Loucy (cell line): ENCODE measurements at regions not wholly inside any gene's neighbourhood (a gene's known extent, or its start where the extent isn't known, plus 50 kb on each side); places are given as distances from the start of the nearest gene placed in this dataset.

Experiments used
- EZH2phosphoT487 ChIP-seq: fragments of 200-600 bp; IDR thresholded peaks from 2 replicates; pipeline ENCODE4 v1.6.1; 2018; ENCODE audit warnings: antibody characterized with exemption, mild to moderate bottlenecking, moderate library complexity, borderline replicate concordance
- TF ChIP-seq, protein P1 (sequence below): fragments of 200-600 bp; sonication (generic); conservative IDR thresholded peaks from 2 replicates; pipeline ENCODE4 v1.5.1; 2014; ENCODE audit warnings: mild to moderate bottlenecking, antibody characterized with exemption, low read length

DNA sequence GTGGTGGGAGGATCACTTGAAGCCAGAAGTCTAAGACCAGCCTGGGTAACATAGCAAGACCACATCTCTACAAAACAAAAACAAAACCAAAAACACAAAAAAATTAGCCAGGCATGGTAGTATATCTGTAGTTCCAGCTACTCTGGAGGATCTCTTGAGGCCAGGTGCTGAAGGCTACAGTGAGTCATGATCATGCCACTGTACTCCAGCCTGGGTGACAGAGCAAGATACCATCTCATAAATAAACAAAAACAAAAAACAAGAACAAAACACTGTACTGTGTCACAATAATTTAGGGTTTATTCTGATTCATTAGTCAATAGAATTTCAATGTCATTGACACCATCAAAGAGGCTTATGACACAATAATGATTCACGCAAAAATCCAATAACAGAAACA is 1121.7 kb upstream of the MAP3K7 start:
- TF ChIP-seq, protein P1, sequence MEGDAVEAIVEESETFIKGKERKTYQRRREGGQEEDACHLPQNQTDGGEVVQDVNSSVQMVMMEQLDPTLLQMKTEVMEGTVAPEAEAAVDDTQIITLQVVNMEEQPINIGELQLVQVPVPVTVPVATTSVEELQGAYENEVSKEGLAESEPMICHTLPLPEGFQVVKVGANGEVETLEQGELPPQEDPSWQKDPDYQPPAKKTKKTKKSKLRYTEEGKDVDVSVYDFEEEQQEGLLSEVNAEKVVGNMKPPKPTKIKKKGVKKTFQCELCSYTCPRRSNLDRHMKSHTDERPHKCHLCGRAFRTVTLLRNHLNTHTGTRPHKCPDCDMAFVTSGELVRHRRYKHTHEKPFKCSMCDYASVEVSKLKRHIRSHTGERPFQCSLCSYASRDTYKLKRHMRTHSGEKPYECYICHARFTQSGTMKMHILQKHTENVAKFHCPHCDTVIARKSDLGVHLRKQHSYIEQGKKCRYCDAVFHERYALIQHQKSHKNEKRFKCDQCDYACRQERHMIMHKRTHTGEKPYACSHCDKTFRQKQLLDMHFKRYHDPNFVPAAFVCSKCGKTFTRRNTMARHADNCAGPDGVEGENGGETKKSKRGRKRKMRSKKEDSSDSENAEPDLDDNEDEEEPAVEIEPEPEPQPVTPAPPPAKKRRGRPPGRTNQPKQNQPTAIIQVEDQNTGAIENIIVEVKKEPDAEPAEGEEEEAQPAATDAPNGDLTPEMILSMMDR: no peak
- TF ChIP-seq EZH2phosphoT487: no peak
